Small intestine (tissue), 7 donors: ENCODE measurements at regions not wholly inside any gene's neighbourhood (a gene's known extent, or its start where the extent isn't known, plus 50 kb on each side); places are given as distances from the start of the nearest gene placed in this dataset.

Experiments used
- DNase-seq, 2 donors: peaks; one replicate each; pipeline versions ENCODE4 v3.0.0 to v3.0.0-alpha.2; 2013
- FAIRE-seq: peaks from 2 replicates; lab custom pipeline; 2012; peaks lifted over from hg19 to GRCh38; lab: Jason Lieb, UNC
- H3K27ac ChIP-seq, 3 donors: one replicate each; pipeline ENCODE4 v1.5.1; 2013; ENCODE audit warnings: low read length in 2 of 3, mild to moderate bottlenecking in 2 of 3, control low read depth in 1 of 3, inconsistent platforms in 1 of 3, low read depth in 1 of 3, moderate library complexity in 1 of 3
- H3K27me3 ChIP-seq, 3 donors: one replicate each; pipeline ENCODE4 v1.6.1; 2013; ENCODE audit warnings: low read length in 3 of 3, inconsistent platforms in 1 of 3; ENCODE audit not compliant: control insufficient read depth in 3 of 3, insufficient read depth in 3 of 3
- H3K36me3 ChIP-seq, 3 donors: one replicate each; pipeline ENCODE4 v1.6.1; 2013; ENCODE audit warnings: low read length in 3 of 3, inconsistent platforms in 1 of 3, low read depth in 1 of 3, mild to moderate bottlenecking in 1 of 3, moderate library complexity in 1 of 3; ENCODE audit not compliant: control insufficient read depth in 3 of 3, insufficient read depth in 2 of 3
- H3K4me1 ChIP-seq, 3 donors: one replicate each; pipeline ENCODE4 v1.6.1; 2013; ENCODE audit warnings: low read length in 2 of 3, inconsistent platforms in 1 of 3, low read depth in 1 of 3, mild to moderate bottlenecking in 1 of 3, moderate library complexity in 1 of 3; ENCODE audit not compliant: control insufficient read depth in 3 of 3, insufficient read depth in 2 of 3
- H3K4me3 ChIP-seq, 3 donors: one replicate each; pipeline ENCODE4 v1.5.1; 2013; ENCODE audit warnings: low read length in 3 of 3, control low read depth in 1 of 3, inconsistent platforms in 1 of 3, low read depth in 1 of 3, mild to moderate bottlenecking in 1 of 3, moderate library complexity in 1 of 3
- H3K9me3 ChIP-seq, 2 donors: one replicate each; pipeline ENCODE4 v1.6.1; 2013; ENCODE audit warnings: low read depth in 1 of 2, low read length in 1 of 2; ENCODE audit not compliant: control insufficient read depth in 2 of 2, insufficient read depth in 1 of 2
- WGBS, 3 donors: extraction: QIAGEN DNeasy Blood & Tissue Kit; methylation state at CpG; one replicate each; pipeline ENCODE4 v1.1.7; 2013; 5-methylcytosine and 5-hydroxymethylcytosine counted together
- donor health status: healthy with polysubstance abuse.
- donor health status: control.
- donor health status: control.
- donor health status: Bipolar disorder and iron deficiency.
- donor health status: healthy.

DNA sequence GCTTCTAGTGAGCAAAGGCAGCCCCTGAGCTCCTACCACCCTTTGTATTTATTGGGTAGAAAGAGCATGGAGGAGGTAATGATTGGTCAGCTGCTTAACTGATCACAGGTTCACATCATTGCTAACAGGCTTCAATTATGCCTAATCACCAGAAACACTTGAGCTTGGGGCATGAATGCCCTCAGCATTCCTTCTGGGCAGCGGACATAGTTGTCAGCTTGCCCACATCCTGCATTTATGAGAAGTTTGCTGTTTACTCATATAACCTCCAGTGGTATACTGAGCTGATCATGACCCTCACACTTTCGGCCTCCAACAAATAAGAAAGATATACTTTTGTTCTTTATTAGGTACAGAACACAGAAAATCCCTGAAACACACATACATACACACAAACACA lies 140.3 kb upstream of the ODAD2 start:
- no peak for FAIRE-seq

DNA sequence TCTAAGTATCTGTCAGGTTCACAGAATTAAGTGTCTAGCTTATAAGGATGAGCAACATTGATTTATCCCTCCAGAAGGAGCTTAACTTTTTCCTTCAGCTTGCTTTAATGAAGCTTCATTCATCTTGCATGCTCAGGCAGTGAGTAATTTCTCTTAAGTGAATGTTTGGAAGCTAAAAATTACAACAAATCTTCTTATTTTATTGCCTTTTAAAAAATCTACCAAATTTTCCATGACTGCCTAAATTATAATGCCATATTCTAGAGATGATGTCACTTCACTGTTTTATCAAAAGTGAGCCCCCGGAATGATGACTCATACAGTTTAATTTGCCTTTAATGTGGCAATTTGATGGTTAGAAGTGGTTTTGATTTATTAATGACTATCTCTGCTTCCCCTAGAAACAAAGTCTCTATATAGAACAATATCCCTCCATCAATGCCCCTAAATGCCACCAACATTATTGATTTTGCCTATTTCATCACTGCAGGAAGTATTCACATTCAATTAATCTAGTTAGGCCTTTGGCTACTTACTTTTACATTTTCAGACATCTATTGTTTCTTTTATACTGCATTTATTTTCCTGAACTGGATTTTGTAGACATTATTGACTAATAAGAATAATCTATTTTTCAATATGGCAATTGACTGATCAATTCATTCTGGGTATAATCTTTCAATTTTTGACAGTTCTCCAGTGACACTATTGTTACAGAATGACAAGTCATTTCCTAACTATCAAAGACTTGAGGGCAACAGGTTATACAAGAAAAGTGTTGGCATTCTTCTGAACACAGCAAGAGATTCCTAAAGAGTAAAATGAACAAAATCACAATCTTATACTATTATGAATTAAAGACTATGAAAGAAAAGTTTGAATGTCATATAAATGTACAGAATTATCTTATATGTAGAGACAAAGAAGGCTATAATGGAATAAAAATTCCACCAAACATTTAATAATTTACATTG lies 139.3 kb upstream of the ODAD2 start:
- no peaks in the 10 kb centered on the region for H3K4me1 ChIP-seq
- peaks cover 0 to 3% (median 0%) of the 10 kb centered on the region in 3 donors for H3K36me3 ChIP-seq
- no peaks in the 10 kb centered on the region for H3K27me3 ChIP-seq
- FAIRE-seq: no peak
- no peak overlapping the region for H3K4me3 ChIP-seq
- H3K27ac ChIP-seq: no peak overlapping the region
- WGBS, 3 donors: 68 to 76% (median 76%) methylated on average over 1 of the region's 1 CpG
- peaks cover 0 to 16% of the 10 kb centered on the region in 2 donors for H3K9me3 ChIP-seq
- DNase-seq: no peak

More for the DNA sequence above, 140.3 kb upstream of the ODAD2 start:
- Histone ChIP-seq H3K4me3 (no peak overlapping the region), H3K27ac (no peak overlapping the region), H3K36me3 (peaks cover 0 to 3% (median 0%) of the 10 kb centered on the region in 3 donors), H3K27me3 (no peaks in the 10 kb centered on the region), H3K9me3 (peaks cover 0 to 11% of the 10 kb centered on the region in 2 donors), H3K4me1 (no peaks in the 10 kb centered on the region)
- WGBS, 3 donors: 87 to 96% (median 90%) methylated on average over 2 of the region's 2 CpGs
- DNase-seq: no peak

DNA sequence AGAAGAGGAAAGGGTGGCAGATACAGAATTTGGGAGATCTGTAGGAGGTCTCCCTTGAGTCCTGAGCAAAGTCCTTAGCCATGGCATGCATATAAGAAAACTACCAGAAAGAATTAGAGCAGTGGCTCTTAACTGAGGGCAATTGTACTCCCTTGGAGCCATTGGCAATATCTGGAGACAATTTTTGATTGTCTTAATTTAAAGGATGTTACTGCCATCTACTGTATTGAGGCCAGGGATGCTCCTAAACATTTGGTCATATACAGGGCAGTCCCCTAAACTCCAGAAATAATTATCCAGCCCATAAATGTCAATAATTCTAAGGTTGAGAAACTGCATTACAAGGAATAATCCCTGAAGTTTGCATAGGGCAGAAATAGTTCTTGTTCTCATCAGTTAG lies 136.4 kb upstream of the ODAD2 start:
- Histone ChIP-seq H3K9me3 (peaks cover 0 to 16% of the 10 kb centered on the region in 2 donors), H3K27me3 (no peaks in the 10 kb centered on the region)
- no peak for FAIRE-seq

DNA sequence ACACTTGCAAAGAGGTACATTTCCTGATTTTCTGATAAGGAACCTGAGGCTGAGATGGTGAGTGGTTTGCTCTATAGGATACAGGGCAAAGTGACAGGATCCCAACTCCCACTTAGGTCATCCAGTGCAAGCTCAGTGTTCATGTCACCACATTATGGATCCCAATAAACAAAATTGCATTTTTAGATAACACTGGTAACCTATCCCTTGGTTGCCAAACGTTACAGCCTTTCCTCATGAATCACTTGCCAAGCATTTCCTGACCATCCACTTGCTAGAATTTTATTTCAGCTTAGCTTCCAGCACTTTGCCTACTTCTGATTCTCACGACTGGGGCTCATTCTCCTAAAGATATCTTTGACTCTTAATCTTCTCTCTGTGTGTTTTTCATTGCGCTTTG lies 131.4 kb upstream of the ODAD2 start:
- Histone ChIP-seq H3K36me3 (peaks cover 0 to 5% (median 0%) of the 10 kb centered on the region in 3 donors), H3K4me1 (no peaks in the 10 kb centered on the region), H3K4me3 (no peak overlapping the region), H3K27me3 (no peaks in the 10 kb centered on the region), H3K9me3 (peaks cover 0 to 13% of the 10 kb centered on the region in 2 donors), H3K27ac (no peak overlapping the region)
- FAIRE-seq (no peak), DNase-seq (no peak)
- WGBS, 3 donors: 72 to 79% (median 74%) methylated on average over 3 of the region's 3 CpGs

More for the DNA sequence above, 136.4 kb upstream of the ODAD2 start:
- H3K4me3 ChIP-seq: no peak overlapping the region
- no peaks in the 10 kb centered on the region for H3K36me3 ChIP-seq
- no peak for DNase-seq
- no peak overlapping the region for H3K27ac ChIP-seq
- no peaks in the 10 kb centered on the region for H3K4me1 ChIP-seq

DNA sequence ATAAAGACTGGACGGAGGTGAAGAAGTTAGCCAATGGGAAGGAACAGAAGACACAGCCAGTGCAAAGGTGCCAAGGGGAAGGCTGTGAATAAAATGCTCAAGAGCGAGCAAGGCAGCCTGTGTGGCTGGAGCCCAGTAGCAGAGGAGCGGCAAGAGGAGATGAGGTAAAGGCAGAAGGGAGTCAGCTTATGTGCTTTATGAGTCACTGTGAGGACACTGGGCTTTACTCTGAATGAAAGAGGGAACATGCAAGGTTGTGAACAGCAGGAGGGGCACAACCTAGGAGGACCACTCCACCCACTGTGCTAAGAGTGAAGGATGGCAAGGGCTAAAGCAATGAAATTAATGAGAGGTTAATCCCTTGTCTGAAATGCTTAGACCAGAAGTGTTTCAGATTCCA lies 129.0 kb upstream of the ODAD2 start:
- H3K27me3 ChIP-seq: no peaks in the 10 kb centered on the region
- WGBS, 3 donors: 97 to 100% (median 99%) methylated on average over 3 of the region's 3 CpGs
- H3K4me3 ChIP-seq: no peak overlapping the region
- no peaks in the 10 kb centered on the region for H3K4me1 ChIP-seq
- peaks cover 0 to 6% of the 10 kb centered on the region in 2 donors for H3K9me3 ChIP-seq
- H3K36me3 ChIP-seq: peaks cover 0 to 5% (median 0%) of the 10 kb centered on the region in 3 donors
- DNase-seq (no peak), FAIRE-seq (no peak)
- H3K27ac ChIP-seq: no peak overlapping the region

DNA sequence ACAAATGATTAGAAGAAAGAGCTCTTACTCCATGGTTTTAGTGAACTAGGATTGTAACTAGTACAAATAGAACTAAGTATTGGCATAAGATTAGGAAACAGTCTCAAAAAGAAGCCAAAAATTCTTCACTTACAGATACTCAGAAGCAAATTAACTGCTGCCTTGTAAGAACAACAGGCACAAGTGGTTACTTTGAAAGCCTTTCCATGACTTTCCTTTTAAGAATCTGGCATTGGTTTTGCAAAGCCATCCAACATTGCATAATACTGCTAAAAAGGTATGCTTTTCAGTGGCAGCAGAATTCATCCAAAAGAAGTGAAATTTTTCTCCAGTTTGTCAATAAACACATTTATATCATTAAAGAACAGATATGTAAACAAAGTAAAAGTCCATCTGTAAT lies 126.8 kb upstream of the ODAD2 start:
- H3K4me3 ChIP-seq: no peak overlapping the region
- no peaks in the 10 kb centered on the region for H3K27me3 ChIP-seq
- peaks cover 0 to 8% (median 1%) of the 10 kb centered on the region in 3 donors for H3K36me3 ChIP-seq
- H3K9me3 ChIP-seq: peaks cover 0 to 6% of the 10 kb centered on the region in 2 donors
- DNase-seq (no peak), FAIRE-seq (no peak)
- H3K4me1 ChIP-seq: no peaks in the 10 kb centered on the region
- H3K27ac ChIP-seq: no peak overlapping the region

DNA sequence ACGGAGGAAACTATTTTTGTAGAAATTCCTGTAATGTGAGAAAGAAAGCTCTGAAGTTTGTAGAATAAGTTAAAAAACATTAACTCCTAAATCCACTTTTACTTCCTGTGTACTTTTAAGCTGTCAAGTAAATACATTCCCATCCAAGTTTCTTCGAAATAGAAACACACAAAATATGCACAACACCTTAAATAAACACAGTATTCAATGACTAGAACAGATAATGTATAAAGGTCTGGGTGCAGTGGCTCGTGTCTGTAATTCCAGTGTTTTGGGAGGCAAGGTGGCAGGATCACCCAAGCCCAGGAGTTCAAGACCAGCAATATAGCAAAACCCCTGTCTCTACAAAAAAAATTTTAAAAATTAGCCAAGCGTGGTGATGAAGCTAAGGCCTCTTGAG lies 121.9 kb upstream of the ODAD2 start:
- peaks cover 0 to 5% (median 3%) of the 10 kb centered on the region in 3 donors for H3K36me3 ChIP-seq
- no peaks in the 10 kb centered on the region for H3K9me3 ChIP-seq
- 83 to 90% (median 89%) methylated on average over 4 of the region's 4 CpGs for WGBS, 3 donors
- H3K4me1 ChIP-seq: no peaks in the 10 kb centered on the region
- no peak overlapping the region for H3K4me3 ChIP-seq
- no peaks in the 10 kb centered on the region for H3K27me3 ChIP-seq
- no peak for FAIRE-seq
- no peak for DNase-seq
- no peak overlapping the region for H3K27ac ChIP-seq

DNA sequence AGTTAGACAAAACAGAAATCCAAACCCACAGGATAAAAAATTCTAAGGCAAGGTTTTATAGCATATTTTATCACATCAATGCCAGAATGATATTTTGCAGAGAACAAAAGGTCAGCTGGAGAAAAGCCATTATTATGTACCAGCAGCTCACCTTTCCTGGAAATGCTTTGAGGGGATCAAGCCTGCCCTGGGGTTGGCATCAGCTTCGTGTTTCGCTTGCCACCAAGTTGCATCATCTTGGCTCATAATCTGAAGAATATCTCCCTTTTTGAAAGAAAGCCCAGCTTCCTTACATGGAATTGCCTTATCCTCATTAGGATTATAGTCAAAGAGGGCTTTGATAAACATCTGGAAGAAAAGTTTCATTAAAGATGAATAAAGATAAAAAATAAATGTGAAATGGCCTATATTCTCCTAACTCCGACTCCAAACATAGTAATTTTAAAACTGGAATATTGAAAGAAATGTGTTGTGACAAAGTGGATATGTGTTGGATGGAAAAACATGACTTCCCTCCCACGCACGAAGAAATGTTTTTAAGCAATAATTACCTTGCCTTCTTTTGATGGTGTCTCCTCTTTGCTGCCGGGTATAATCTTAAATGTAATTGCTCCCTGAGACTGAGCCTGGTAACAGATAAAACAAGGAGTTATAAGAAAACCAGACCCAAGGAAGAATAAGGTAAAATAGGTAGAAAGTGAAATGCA lies 121.3 kb upstream of the ODAD2 start:
- Histone ChIP-seq H3K4me1 (no peaks in the 10 kb centered on the region), H3K4me3 (no peak overlapping the region), H3K27ac (no peak overlapping the region), H3K9me3 (no peaks in the 10 kb centered on the region), H3K36me3 (peaks cover 0 to 5% (median 3%) of the 10 kb centered on the region in 3 donors), H3K27me3 (no peaks in the 10 kb centered on the region)
- no peak for DNase-seq
- FAIRE-seq: no peak
- WGBS, 3 donors: 66 to 78% (median 75%) methylated on average over 6 of the region's 6 CpGs
